ENCODE measurements at regions not wholly inside any gene's neighbourhood (a gene's known extent, or its start where the extent isn't known, plus 50 kb on each side); places are given as distances from the start of the nearest gene placed in this dataset.

- Histone ChIP-seq H3K23ac (ENCODE audit: low read length) (no peak overlapping the region), H4K8ac (ENCODE audit: low read depth, low read length) (no peak overlapping the region), H4K12ac (ENCODE audit: low read depth, low read length) (no peak overlapping the region), H2AK5ac (ENCODE audit: low read length) (no peak overlapping the region), H2AFZ (ENCODE audit: insufficient read depth, low read length, poor library complexity) (no peak overlapping the region), H3K4me2 (ENCODE audit: low read length) (no peak overlapping the region), H3K79me2 (ENCODE audit: control insufficient read depth, insufficient read depth, low read length, poor library complexity) (no peaks in the 10 kb centered on the region), H3K4me3 (ENCODE audit: low read depth, low read length) (no peak overlapping the region), H3K79me1 (ENCODE audit: low read length) (no peaks in the 10 kb centered on the region), H4K91ac (ENCODE audit: low read depth, low read length) (no peak overlapping the region), H3K4me1 (ENCODE audit: control insufficient read depth in 1 of 2, insufficient read depth in 2 of 2, low read length in 2 of 2) (no peaks in the 10 kb centered on the region), H3K9me3 (ENCODE audit: insufficient read depth, low read depth, low read length) (no peaks in the 10 kb centered on the region), H2BK12ac (ENCODE audit: low read length) (no peak overlapping the region), H3K36me3 (ENCODE audit: control insufficient read depth in 1 of 2, insufficient read depth in 2 of 2, low read length in 2 of 2) (no peaks in the 10 kb centered on the region), H3K18ac (ENCODE audit: low read length) (no peak overlapping the region), H3K9ac (ENCODE audit: low read length) (no peak overlapping the region), H3K27ac (ENCODE audit: low read depth, low read length) (no peak overlapping the region), H3K14ac (ENCODE audit: low read length) (no peak overlapping the region), H3K27me3 (ENCODE audit: insufficient read depth, low read length) (no peaks in the 10 kb centered on the region), H3K4ac (ENCODE audit: low read depth, low read length) (no peak overlapping the region), H2BK120ac (ENCODE audit: insufficient read depth, low read length, poor library complexity) (no peak overlapping the region), H2BK5ac (ENCODE audit: low read depth, low read length, poor library complexity) (no peak overlapping the region)
- no CpG with 5 or more reads among the region's 1 CpG for WGBS (ENCODE audit: extremely low coverage, insufficient coverage, insufficient read length)
- peak; percentile 17 to 83 for DNase-seq
Observed at GRCh38 chr1:199264911-199265310, 626.1 kb downstream of the PTPRC start.

GRCh38 chr1:199265319-199265718 is 626.5 kb downstream of the PTPRC start:
- Histone ChIP-seq H3K4ac (ENCODE audit: low read depth, low read length) (no peak overlapping the region), H3K36me3 (ENCODE audit: control insufficient read depth in 1 of 2, insufficient read depth in 2 of 2, low read length in 2 of 2) (no peaks in the 10 kb centered on the region), H3K4me2 (ENCODE audit: low read length) (no peak overlapping the region), H2BK12ac (ENCODE audit: low read length) (no peak overlapping the region), H4K12ac (ENCODE audit: low read depth, low read length) (no peak overlapping the region), H4K91ac (ENCODE audit: low read depth, low read length) (no peak overlapping the region), H3K79me2 (ENCODE audit: control insufficient read depth, insufficient read depth, low read length, poor library complexity) (no peaks in the 10 kb centered on the region), H3K4me3 (ENCODE audit: low read depth, low read length) (no peak overlapping the region), H3K27me3 (ENCODE audit: insufficient read depth, low read length) (no peaks in the 10 kb centered on the region), H3K14ac (ENCODE audit: low read length) (no peak overlapping the region), H3K79me1 (ENCODE audit: low read length) (no peaks in the 10 kb centered on the region), H2AK5ac (ENCODE audit: low read length) (no peak overlapping the region), H2BK5ac (ENCODE audit: low read depth, low read length, poor library complexity) (no peak overlapping the region), H3K4me1 (ENCODE audit: control insufficient read depth in 1 of 2, insufficient read depth in 2 of 2, low read length in 2 of 2) (no peaks in the 10 kb centered on the region), H4K8ac (ENCODE audit: low read depth, low read length) (no peak overlapping the region), H3K27ac (ENCODE audit: low read depth, low read length) (no peak overlapping the region), H2BK120ac (ENCODE audit: insufficient read depth, low read length, poor library complexity) (no peak overlapping the region), H2AFZ (ENCODE audit: insufficient read depth, low read length, poor library complexity) (no peak overlapping the region), H3K18ac (ENCODE audit: low read length) (no peak overlapping the region), H3K23ac (ENCODE audit: low read length) (no peak overlapping the region), H3K9me3 (ENCODE audit: insufficient read depth, low read depth, low read length) (no peaks in the 10 kb centered on the region), H3K9ac (ENCODE audit: low read length) (no peak overlapping the region)
- DNase-seq, result peak; percentile 25 to 76
- no CpG with 5 or more reads among the region's 3 CpGs for WGBS (ENCODE audit: extremely low coverage, insufficient coverage, insufficient read length)

- Histone ChIP-seq H3K79me1 (ENCODE audit: low read length) (no peaks in the 10 kb centered on the region), H3K4me3 (ENCODE audit: low read depth, low read length) (no peak overlapping the region), H3K9ac (ENCODE audit: low read length) (no peak overlapping the region), H3K4ac (ENCODE audit: low read depth, low read length) (no peak overlapping the region), H3K9me3 (ENCODE audit: insufficient read depth, low read depth, low read length) (no peaks in the 10 kb centered on the region), H2AK5ac (ENCODE audit: low read length) (no peak overlapping the region), H3K36me3 (ENCODE audit: control insufficient read depth in 1 of 2, insufficient read depth in 2 of 2, low read length in 2 of 2) (no peaks in the 10 kb centered on the region), H2BK5ac (ENCODE audit: low read depth, low read length, poor library complexity) (no peak overlapping the region), H4K12ac (ENCODE audit: low read depth, low read length) (no peak overlapping the region), H2BK120ac (ENCODE audit: insufficient read depth, low read length, poor library complexity) (no peak overlapping the region), H2AFZ (ENCODE audit: insufficient read depth, low read length, poor library complexity) (no peak overlapping the region), H3K79me2 (ENCODE audit: control insufficient read depth, insufficient read depth, low read length, poor library complexity) (no peaks in the 10 kb centered on the region), H4K8ac (ENCODE audit: low read depth, low read length) (no peak overlapping the region), H2BK12ac (ENCODE audit: low read length) (no peak overlapping the region), H3K18ac (ENCODE audit: low read length) (no peak overlapping the region), H3K27ac (ENCODE audit: low read depth, low read length) (no peak overlapping the region), H3K23ac (ENCODE audit: low read length) (no peak overlapping the region), H4K91ac (ENCODE audit: low read depth, low read length) (no peak overlapping the region), H3K14ac (ENCODE audit: low read length) (no peak overlapping the region), H3K4me1 (ENCODE audit: control insufficient read depth in 1 of 2, insufficient read depth in 2 of 2, low read length in 2 of 2) (no peaks in the 10 kb centered on the region), H3K4me2 (ENCODE audit: low read length) (no peak overlapping the region), H3K27me3 (ENCODE audit: insufficient read depth, low read length) (no peaks in the 10 kb centered on the region)
- WGBS (ENCODE audit: extremely low coverage, insufficient coverage, insufficient read length), result no CpG with 5 or more reads among the region's 3 CpGs
- DNase-seq, result no peak
Observed at GRCh38 chr1:199269241-199269640, 630.4 kb downstream of the PTPRC start.

GRCh38 chr1:199272139-199272544 is 633.3 kb downstream of the PTPRC start:
- Histone ChIP-seq H4K12ac (ENCODE audit: low read depth, low read length) (no peak overlapping the region), H3K4me1 (ENCODE audit: control insufficient read depth in 1 of 2, insufficient read depth in 2 of 2, low read length in 2 of 2) (no peaks in the 10 kb centered on the region), H3K14ac (ENCODE audit: low read length) (no peak overlapping the region), H2AFZ (ENCODE audit: insufficient read depth, low read length, poor library complexity) (no peak overlapping the region), H2BK5ac (ENCODE audit: low read depth, low read length, poor library complexity) (no peak overlapping the region), H2AK5ac (ENCODE audit: low read length) (no peak overlapping the region), H4K91ac (ENCODE audit: low read depth, low read length) (no peak overlapping the region), H2BK12ac (ENCODE audit: low read length) (no peak overlapping the region), H3K36me3 (ENCODE audit: control insufficient read depth in 1 of 2, insufficient read depth in 2 of 2, low read length in 2 of 2) (no peaks in the 10 kb centered on the region), H3K4me3 (ENCODE audit: low read depth, low read length) (no peak overlapping the region), H3K27ac (ENCODE audit: low read depth, low read length) (no peak overlapping the region), H4K8ac (ENCODE audit: low read depth, low read length) (no peak overlapping the region), H2BK120ac (ENCODE audit: insufficient read depth, low read length, poor library complexity) (no peak overlapping the region), H3K79me2 (ENCODE audit: control insufficient read depth, insufficient read depth, low read length, poor library complexity) (no peaks in the 10 kb centered on the region), H3K79me1 (ENCODE audit: low read length) (no peaks in the 10 kb centered on the region), H3K27me3 (ENCODE audit: insufficient read depth, low read length) (no peaks in the 10 kb centered on the region), H3K4ac (ENCODE audit: low read depth, low read length) (no peak overlapping the region), H3K4me2 (ENCODE audit: low read length) (no peak overlapping the region), H3K18ac (ENCODE audit: low read length) (no peak overlapping the region), H3K23ac (ENCODE audit: low read length) (no peak overlapping the region), H3K9me3 (ENCODE audit: insufficient read depth, low read depth, low read length) (no peaks in the 10 kb centered on the region), H3K9ac (ENCODE audit: low read length) (no peak overlapping the region)
- DNase-seq, result peak in 1 of 2 donors; percentile 68
- WGBS (ENCODE audit: extremely low coverage, insufficient coverage, insufficient read length), result no CpG with 5 or more reads among the region's 3 CpGs

All from trophoblast cell (in vitro differentiated cells and primary cell).